ENCODE measurements at regions not wholly inside any gene's neighbourhood (a gene's known extent, or its start where the extent isn't known, plus 50 kb on each side); places are given as distances from the start of the nearest gene placed in this dataset.

DNA sequence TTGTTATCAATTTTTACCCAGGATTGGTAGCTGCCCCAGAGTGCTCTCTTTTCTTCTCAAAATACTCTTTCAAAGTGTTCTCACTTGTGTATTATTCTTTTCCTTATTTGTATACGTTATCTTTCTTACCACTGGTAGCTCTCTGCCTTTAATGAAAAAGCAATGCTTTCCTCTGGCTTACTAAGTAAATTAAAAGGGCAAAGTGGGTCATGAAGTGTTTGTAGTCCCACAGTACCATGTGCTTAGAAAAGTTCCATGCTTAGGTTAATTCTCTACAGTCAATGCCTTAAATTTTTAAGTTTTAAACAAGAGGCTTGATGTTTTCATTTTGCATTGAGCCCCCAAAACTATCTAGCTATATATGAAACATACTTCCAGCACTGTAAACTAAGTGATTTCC, 300.2 kb downstream of the ASXL3 start:
- TF ChIP-seq, protein P1, sequence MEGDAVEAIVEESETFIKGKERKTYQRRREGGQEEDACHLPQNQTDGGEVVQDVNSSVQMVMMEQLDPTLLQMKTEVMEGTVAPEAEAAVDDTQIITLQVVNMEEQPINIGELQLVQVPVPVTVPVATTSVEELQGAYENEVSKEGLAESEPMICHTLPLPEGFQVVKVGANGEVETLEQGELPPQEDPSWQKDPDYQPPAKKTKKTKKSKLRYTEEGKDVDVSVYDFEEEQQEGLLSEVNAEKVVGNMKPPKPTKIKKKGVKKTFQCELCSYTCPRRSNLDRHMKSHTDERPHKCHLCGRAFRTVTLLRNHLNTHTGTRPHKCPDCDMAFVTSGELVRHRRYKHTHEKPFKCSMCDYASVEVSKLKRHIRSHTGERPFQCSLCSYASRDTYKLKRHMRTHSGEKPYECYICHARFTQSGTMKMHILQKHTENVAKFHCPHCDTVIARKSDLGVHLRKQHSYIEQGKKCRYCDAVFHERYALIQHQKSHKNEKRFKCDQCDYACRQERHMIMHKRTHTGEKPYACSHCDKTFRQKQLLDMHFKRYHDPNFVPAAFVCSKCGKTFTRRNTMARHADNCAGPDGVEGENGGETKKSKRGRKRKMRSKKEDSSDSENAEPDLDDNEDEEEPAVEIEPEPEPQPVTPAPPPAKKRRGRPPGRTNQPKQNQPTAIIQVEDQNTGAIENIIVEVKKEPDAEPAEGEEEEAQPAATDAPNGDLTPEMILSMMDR (conservative IDR thresholded peaks at IDR 0.05; ENCODE audit: low read length): no peak
- no peak for TF ChIP-seq EZH2phosphoT487 (IDR thresholded peaks at IDR 0.05; ENCODE audit: borderline replicate concordance)

Measured in Loucy (cell line).